DND-41 (cell line): ENCODE measurements at regions not wholly inside any gene's neighbourhood (a gene's known extent, or its start where the extent isn't known, plus 50 kb on each side); places are given as distances from the start of the nearest gene placed in this dataset.

ENCODE experiments used
- ATAC-seq: fragments of 200-7000 bp; cut with Tn5 transposase; 3 replicates; pipeline ENCODE4 v1.9.1; 2021; ENCODE audit warnings: low read depth; ENCODE audit not compliant: insufficient read depth
- DNase-seq: peaks from one replicate; pipeline ENCODE4 v3.0.0-alpha.2; 2020
- H2AFZ ChIP-seq: 2 replicates; pipeline ENCODE4 v1.6.0; 2012; ENCODE audit warnings: low read depth, low read length
- H3K27ac ChIP-seq: 2 replicates; pipeline ENCODE4 v1.5.1; 2012; ENCODE audit warnings: low read length, inconsistent platforms
- H3K27me3 ChIP-seq: fragments of 200-600 bp; sonication (generic); 2 replicates; pipeline ENCODE4 v1.6.0; 2012; ENCODE audit warnings: low read length, mild to moderate bottlenecking, inconsistent platforms; ENCODE audit not compliant: insufficient read depth, poor library complexity
- H3K36me3 ChIP-seq: 2 replicates; pipeline ENCODE4 v1.5.1; 2012; ENCODE audit warnings: low read length, inconsistent platforms; ENCODE audit not compliant: insufficient read depth
- H3K4me1 ChIP-seq: 2 replicates; pipeline ENCODE4 v1.5.1; 2012; ENCODE audit warnings: mild to moderate bottlenecking, low read length; ENCODE audit not compliant: insufficient read depth
- H3K4me2 ChIP-seq: 2 replicates; pipeline ENCODE4 v1.6.0; 2012; ENCODE audit warnings: mild to moderate bottlenecking, moderate library complexity, low read length, inconsistent platforms; ENCODE audit not compliant: insufficient read depth
- H3K4me3 ChIP-seq, 2 experiments: fragments of 200-600 bp in 1 of 2; shearing (Covaris generic) in 1 of 2; 2 replicates each; pipeline ENCODE4 v1.5.1; 2012 to 2016; ENCODE audit warnings: inconsistent platforms in 2 of 2, low read length in 2 of 2, mild to moderate bottlenecking in 2 of 2, low read depth in 1 of 2, moderate library complexity in 1 of 2
- H3K79me2 ChIP-seq: 2 replicates; pipeline ENCODE4 v1.6.0; 2012; ENCODE audit warnings: low read length, inconsistent platforms; ENCODE audit not compliant: insufficient read depth
- H3K9ac ChIP-seq: 2 replicates; pipeline ENCODE4 v1.6.0; 2012; ENCODE audit warnings: low read depth, mild to moderate bottlenecking, inconsistent platforms, low read length, moderate library complexity
- H3K9me3 ChIP-seq: 2 replicates; pipeline ENCODE4 v1.5.1; 2012; ENCODE audit warnings: low read length, moderate library complexity, mild to moderate bottlenecking, inconsistent platforms; ENCODE audit not compliant: insufficient read depth, severe bottlenecking
- H4K20me1 ChIP-seq: 2 replicates; pipeline ENCODE4 v1.6.0; 2012; ENCODE audit warnings: low read length; ENCODE audit not compliant: insufficient read depth
- EZH2 ChIP-seq: IDR thresholded peaks from 3 replicates; pipeline ENCODE4 v1.6.1; 2012; ENCODE audit warnings: borderline replicate concordance, low read depth, mild to moderate bottlenecking, moderate library complexity, low read length, inconsistent platforms; ENCODE audit not compliant: severe bottlenecking
- TF ChIP-seq, protein P1 (sequence below): IDR thresholded peaks from 2 replicates; pipeline ENCODE4 v1.5.1; 2012; ENCODE audit warnings: borderline replicate concordance, low read length, moderate library complexity, mild to moderate bottlenecking; ENCODE audit not compliant: poor library complexity, severe bottlenecking; ENCODE audit errors: extremely low read depth

DNA sequence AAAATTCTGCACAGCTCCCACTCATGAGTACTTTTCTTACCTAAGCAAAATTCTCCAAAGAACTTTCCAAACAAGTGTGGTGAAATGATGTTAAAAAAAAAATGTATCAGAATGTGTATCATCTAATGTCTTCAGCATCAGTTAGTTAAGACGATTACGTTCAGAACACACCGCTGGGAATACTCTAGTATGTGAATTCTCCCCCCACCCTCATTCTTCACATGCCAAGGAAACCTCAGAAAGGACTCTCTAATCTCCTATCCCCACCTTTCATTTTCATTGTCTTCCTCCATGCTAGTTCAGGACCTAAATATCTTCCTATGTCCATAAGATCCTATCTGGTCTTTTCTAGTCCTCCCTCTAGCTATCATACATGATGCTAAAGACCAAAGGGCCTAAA is 457.4 kb downstream of the SHQ1 start:
- H4K20me1 ChIP-seq = peaks cover 84% of the 10 kb centered on the region
- DNase-seq = no peak
- no peaks in the 10 kb centered on the region for H3K4me1 ChIP-seq
- no peak overlapping the region for H3K9ac ChIP-seq
- ATAC-seq = no peak
- H3K27me3 ChIP-seq = no peaks in the 10 kb centered on the region
- H2AFZ ChIP-seq = no peak overlapping the region
- no peak overlapping the region for H3K4me3 ChIP-seq
- TF ChIP-seq EZH2 = no peak
- TF ChIP-seq, protein P1, sequence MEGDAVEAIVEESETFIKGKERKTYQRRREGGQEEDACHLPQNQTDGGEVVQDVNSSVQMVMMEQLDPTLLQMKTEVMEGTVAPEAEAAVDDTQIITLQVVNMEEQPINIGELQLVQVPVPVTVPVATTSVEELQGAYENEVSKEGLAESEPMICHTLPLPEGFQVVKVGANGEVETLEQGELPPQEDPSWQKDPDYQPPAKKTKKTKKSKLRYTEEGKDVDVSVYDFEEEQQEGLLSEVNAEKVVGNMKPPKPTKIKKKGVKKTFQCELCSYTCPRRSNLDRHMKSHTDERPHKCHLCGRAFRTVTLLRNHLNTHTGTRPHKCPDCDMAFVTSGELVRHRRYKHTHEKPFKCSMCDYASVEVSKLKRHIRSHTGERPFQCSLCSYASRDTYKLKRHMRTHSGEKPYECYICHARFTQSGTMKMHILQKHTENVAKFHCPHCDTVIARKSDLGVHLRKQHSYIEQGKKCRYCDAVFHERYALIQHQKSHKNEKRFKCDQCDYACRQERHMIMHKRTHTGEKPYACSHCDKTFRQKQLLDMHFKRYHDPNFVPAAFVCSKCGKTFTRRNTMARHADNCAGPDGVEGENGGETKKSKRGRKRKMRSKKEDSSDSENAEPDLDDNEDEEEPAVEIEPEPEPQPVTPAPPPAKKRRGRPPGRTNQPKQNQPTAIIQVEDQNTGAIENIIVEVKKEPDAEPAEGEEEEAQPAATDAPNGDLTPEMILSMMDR = no peak
- no peak overlapping the region for H3K4me2 ChIP-seq
- H3K27ac ChIP-seq = no peak overlapping the region
- H3K9me3 ChIP-seq = no peaks in the 10 kb centered on the region
- no peaks in the 10 kb centered on the region for H3K36me3 ChIP-seq
- H3K79me2 ChIP-seq = peaks cover 97% of the 10 kb centered on the region

DNA sequence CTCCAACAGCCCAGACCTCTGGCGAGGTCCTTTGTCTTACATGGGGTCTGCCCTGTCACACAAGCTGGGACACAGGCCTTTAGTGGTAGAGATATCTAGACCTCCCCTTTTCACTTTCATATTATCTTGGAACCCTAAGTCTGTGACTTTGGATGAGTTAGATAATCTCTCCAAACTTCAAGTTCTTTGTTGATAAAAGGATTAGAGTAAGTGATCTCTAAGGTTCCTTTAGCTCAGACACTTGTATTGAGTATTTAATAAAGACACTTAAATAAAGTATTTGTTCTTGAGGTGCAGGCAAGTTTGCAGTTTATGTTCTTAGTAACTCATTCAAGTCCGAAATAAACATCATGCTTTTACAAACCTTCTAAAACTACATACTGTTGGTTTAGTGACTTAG is 459.6 kb downstream of the SHQ1 start:
- H3K4me2 ChIP-seq = no peak overlapping the region
- DNase-seq (no peak), ATAC-seq (no peak)
- H3K4me1 ChIP-seq = no peaks in the 10 kb centered on the region
- H3K36me3 ChIP-seq = no peaks in the 10 kb centered on the region
- peaks cover 98% of the 10 kb centered on the region for H3K79me2 ChIP-seq
- no peaks in the 10 kb centered on the region for H3K27me3 ChIP-seq
- TF ChIP-seq EZH2 = no peak
- TF ChIP-seq, protein P1 = no peak
- no peak overlapping the region for H3K27ac ChIP-seq
- H3K9me3 ChIP-seq = no peaks in the 10 kb centered on the region
- H2AFZ ChIP-seq = no peak overlapping the region
- peaks cover 84% of the 10 kb centered on the region for H4K20me1 ChIP-seq
- H3K9ac ChIP-seq = no peak overlapping the region
- H3K4me3 ChIP-seq = no peak overlapping the region

DNA sequence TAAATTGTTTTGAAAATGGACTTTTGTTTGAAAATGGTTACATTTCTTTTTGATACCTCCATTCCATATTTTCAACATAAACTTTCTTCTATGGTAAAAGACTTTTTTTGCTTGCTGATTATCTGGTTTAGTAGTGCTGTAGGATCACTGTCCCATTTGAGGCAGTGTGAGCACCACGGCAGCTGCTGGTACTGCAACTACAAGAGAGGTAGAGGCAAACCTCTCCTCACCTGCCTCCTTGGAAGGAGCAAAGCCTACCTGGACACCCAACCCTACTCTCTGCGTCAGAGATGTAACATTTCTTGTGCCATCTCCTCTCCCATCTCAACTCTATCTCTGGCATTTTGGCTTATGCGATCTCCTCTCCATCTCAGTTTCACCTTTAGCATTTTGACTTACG is 460.1 kb downstream of the SHQ1 start:
- Histone ChIP-seq H3K9me3 (no peaks in the 10 kb centered on the region), H3K36me3 (no peaks in the 10 kb centered on the region), H3K27me3 (no peaks in the 10 kb centered on the region), H2AFZ (no peak overlapping the region), H3K4me1 (no peaks in the 10 kb centered on the region), H3K79me2 (peaks cover 98% of the 10 kb centered on the region), H3K4me3 (no peak overlapping the region), H3K4me2 (no peak overlapping the region), H4K20me1 (peaks cover 84% of the 10 kb centered on the region), H3K27ac (no peak overlapping the region), H3K9ac (no peak overlapping the region)
- DNase-seq (no peak), ATAC-seq (no peak)
- TF ChIP-seq EZH2 = no peak
- TF ChIP-seq, protein P1 = no peak
